IMR-90 (cell line): ENCODE measurements at regions not wholly inside any gene's neighbourhood (a gene's known extent, or its start where the extent isn't known, plus 50 kb on each side); places are given as distances from the start of the nearest gene placed in this dataset.
"Not testable (repeated sequence)": the region's sequence is repeated elsewhere in the genome, so short reads cannot be mapped to it uniquely, and the experiment has no call there.

Source experiments
- ATAC-seq: fragments of 200-7000 bp; cut with Tn5 transposase; 2 replicates; pipeline ENCODE4 v1.9.1; 2020; ENCODE audit warnings: low read depth, mild to moderate bottlenecking, moderate library complexity
- BruUV-seq: library from RNA; stranded (reverse); fragments of 400-500 nt; replicated peaks from 2 replicates; lab custom pipeline; 2021; lab: Mats Ljungman, UMichigan
- CTCF ChIA-PET: fragments of 300-600 bp; formaldehyde crosslinking; extraction: SDS; loops from one replicate; lab custom pipeline; 2021; ENCODE audit warnings: antibody characterized with exemption; lab: Yijun Ruan, JAX
- POLR2A ChIA-PET: fragments of 300-600 bp; sonication (Branson Sonifier 250); formaldehyde crosslinking; loops from one replicate; lab custom pipeline; 2022; ENCODE audit warnings: antibody characterized with exemption; ENCODE audit not compliant: unreplicated experiment; lab: Charles Lee
- DNase-seq: peaks from one replicate; pipeline ENCODE4 v3.0.0; 2013
- H2AFZ ChIP-seq: replicated peaks from 2 replicates; pipeline ENCODE3; 2013; ENCODE audit warnings: low read length, mild to moderate bottlenecking; ENCODE audit not compliant: poor library complexity
- H2AK5ac ChIP-seq: 2 replicates; pipeline ENCODE4 v1.6.1; 2013; ENCODE audit warnings: low read depth, low read length, inconsistent platforms
- H2AK9ac ChIP-seq: replicated peaks from 2 replicates; pipeline ENCODE3; 2013; ENCODE audit warnings: mild to moderate bottlenecking, low read depth, low read length, moderate library complexity; ENCODE audit not compliant: poor library complexity
- H2BK120ac ChIP-seq: 2 replicates; pipeline ENCODE4 v1.6.1; 2013; ENCODE audit warnings: low read depth, low read length, inconsistent platforms
- H2BK15ac ChIP-seq: 3 replicates; pipeline ENCODE4 v1.6.1; 2013; ENCODE audit warnings: low read depth, low read length, inconsistent platforms
- H2BK20ac ChIP-seq: 2 replicates; pipeline ENCODE4 v1.6.1; 2013; ENCODE audit warnings: low read depth, mild to moderate bottlenecking, inconsistent platforms, low read length, moderate library complexity
- H2BK5ac ChIP-seq: 2 replicates; pipeline ENCODE4 v1.6.1; 2013; ENCODE audit warnings: mild to moderate bottlenecking, low read depth, low read length, inconsistent platforms; ENCODE audit not compliant: poor library complexity, severe bottlenecking
- H3K14ac ChIP-seq: replicated peaks from 2 replicates; pipeline ENCODE4 v1.6.1; 2013; ENCODE audit warnings: low read depth, low read length, inconsistent platforms
- H3K18ac ChIP-seq: 2 replicates; pipeline ENCODE4 v1.6.1; 2013; ENCODE audit warnings: low read depth, low read length, control low read depth
- H3K23ac ChIP-seq: 2 replicates; pipeline ENCODE4 v1.6.1; 2013; ENCODE audit warnings: low read depth, low read length, inconsistent platforms
- H3K27ac ChIP-seq: 2 replicates; pipeline ENCODE4 v1.5.1; 2013; ENCODE audit warnings: mild to moderate bottlenecking, control low read depth, low read length; ENCODE audit not compliant: insufficient read depth
- H3K27me3 ChIP-seq: 2 replicates; pipeline ENCODE4 v1.6.1; 2013; ENCODE audit warnings: low read length; ENCODE audit not compliant: control insufficient read depth, insufficient read depth
- H3K36me3 ChIP-seq: 2 replicates; pipeline ENCODE4 v1.6.1; 2013; ENCODE audit warnings: low read length, mixed read lengths; ENCODE audit not compliant: control insufficient read depth, insufficient read depth
- H3K4ac ChIP-seq: 2 replicates; pipeline ENCODE4 v1.6.1; 2013; ENCODE audit warnings: low read depth, low read length, inconsistent platforms
- H3K4me1 ChIP-seq: 2 replicates; pipeline ENCODE4 v1.6.1; 2013; ENCODE audit warnings: low read length, mixed read lengths; ENCODE audit not compliant: control insufficient read depth, insufficient read depth
- H3K4me2 ChIP-seq: 2 replicates; pipeline ENCODE4 v1.6.1; 2013; ENCODE audit warnings: low read depth, mild to moderate bottlenecking, control low read depth, low read length, moderate library complexity
- H3K4me3 ChIP-seq: 2 replicates; pipeline ENCODE4 v1.5.1; 2013; ENCODE audit warnings: low read depth, mild to moderate bottlenecking, control low read depth, low read length, moderate library complexity; ENCODE audit not compliant: insufficient read depth
- H3K56ac ChIP-seq: 2 replicates; pipeline ENCODE4 v1.6.1; 2013; ENCODE audit warnings: low read length, inconsistent platforms; ENCODE audit not compliant: insufficient read depth; ENCODE audit errors: extremely low read depth
- H3K79me1 ChIP-seq, 2 experiments: 2 replicates each; pipeline ENCODE4 v1.6.1; 2013; ENCODE audit warnings: low read length in 2 of 2, inconsistent platforms in 1 of 2, low read depth in 1 of 2
- H3K9ac ChIP-seq: 2 replicates; pipeline ENCODE4 v1.6.1; 2013; ENCODE audit warnings: low read depth, low read length, control low read depth
- H3K9me1 ChIP-seq: 2 replicates; pipeline ENCODE4 v1.6.1; 2013; ENCODE audit warnings: low read length, inconsistent platforms; ENCODE audit not compliant: insufficient read depth
- H3K9me3 ChIP-seq: 2 replicates; pipeline ENCODE4 v1.6.1; 2013; ENCODE audit warnings: low read length; ENCODE audit not compliant: control insufficient read depth, insufficient read depth
- H4K20me1 ChIP-seq: 2 replicates; pipeline ENCODE4 v1.6.1; 2013; ENCODE audit warnings: low read length, inconsistent platforms; ENCODE audit not compliant: insufficient read depth
- H4K5ac ChIP-seq: 2 replicates; pipeline ENCODE4 v1.6.1; 2013; ENCODE audit warnings: mild to moderate bottlenecking, low read depth, low read length, control low read depth
- H4K8ac ChIP-seq, 2 experiments: 2 replicates each; pipeline ENCODE4 v1.6.1; 2013; ENCODE audit warnings: low read depth in 2 of 2, low read length in 2 of 2, control low read depth in 1 of 2, inconsistent platforms in 1 of 2
- H4K91ac ChIP-seq: 2 replicates; pipeline ENCODE4 v1.6.1; 2013; ENCODE audit warnings: low read depth, low read length, inconsistent platforms; ENCODE audit not compliant: insufficient read depth
- WGBS, 2 experiments: methylation state at CpG; one replicate each; pipeline versions ENCODE4 v1.1.5 to v1.1.7; 2013; ENCODE audit warnings: missing lambda C conversion rate in 2 of 2; ENCODE audit not compliant: insufficient read length in 1 of 2; ENCODE audit errors: extremely low coverage in 2 of 2; 5-methylcytosine and 5-hydroxymethylcytosine counted together
- dilution Hi-C: fragments of 300-500 bp; cut with HindIII; formaldehyde crosslinking; loops from one replicate; pipeline ENCODE4 v1.14.3; 2018; ENCODE audit warnings: low sequenced_read_pairs; ENCODE audit not compliant: unreplicated experiment
- in situ Hi-C: fragments of 300-500 bp; cut with MboI; formaldehyde crosslinking; loops from 3 replicates; pipeline ENCODE4 v1.14.3; 2019; ENCODE audit warnings: low sequenced_read_pairs, inconsistent platforms, mixed read lengths
- intact Hi-C: fragments of 100-400 bp; cut with micrococcal nuclease; formaldehyde crosslinking; loops from 2 replicates; pipeline ENCODE4 v1.10.0; 2022

DNA sequence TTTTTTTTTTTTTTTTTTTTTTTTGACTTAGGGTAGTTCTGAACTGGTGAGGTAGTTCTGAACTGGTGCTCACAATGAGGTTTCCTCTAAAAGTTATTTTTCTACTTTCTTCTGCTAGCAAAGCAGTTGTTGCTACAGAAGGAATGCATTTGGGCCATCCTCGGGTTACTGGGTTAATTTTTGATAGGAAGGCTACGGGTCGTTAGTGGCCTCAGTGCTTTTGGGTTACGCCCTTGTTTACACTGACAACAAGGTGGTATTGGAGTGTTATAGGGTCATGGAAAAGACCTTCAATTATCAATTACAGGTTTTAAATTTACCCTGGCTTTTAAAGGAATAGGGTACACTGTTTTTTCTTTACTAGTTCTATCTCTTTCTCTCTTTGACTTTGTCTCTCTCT lies 1183.7 kb upstream of the CDH2 start:
- H2AFZ ChIP-seq, H3K36me3 ChIP-seq, H3K9me3 ChIP-seq, H3K23ac ChIP-seq, POLR2A ChIA-PET, BruUV-seq, H2AK9ac ChIP-seq, H3K14ac ChIP-seq, dilution Hi-C loops, H4K20me1 ChIP-seq, H2BK5ac ChIP-seq, H3K9me1 ChIP-seq, H2BK15ac ChIP-seq, DNase-seq, H3K79me1 ChIP-seq, H3K4me2 ChIP-seq, H3K9ac ChIP-seq, H2AK5ac ChIP-seq, in situ Hi-C loops, H3K4me3 ChIP-seq, H3K56ac ChIP-seq, H3K27ac ChIP-seq, H3K4ac ChIP-seq, H3K18ac ChIP-seq, H3K27me3 ChIP-seq, H3K4me1 ChIP-seq, H2BK120ac ChIP-seq, ATAC-seq, H4K91ac ChIP-seq, CTCF ChIA-PET, intact Hi-C loops, H2BK20ac ChIP-seq, H4K8ac ChIP-seq, H4K5ac ChIP-seq: not testable (repeated sequence)
- no CpG with 5 or more reads among the region's 4 CpGs for WGBS, 2 experiments
